KOPT-K1 (cell line): ENCODE measurements at regions not wholly inside any gene's neighbourhood (a gene's known extent, or its start where the extent isn't known, plus 50 kb on each side); places are given as distances from the start of the nearest gene placed in this dataset.

ENCODE experiments used
- H3K27ac ChIP-seq: fragments of 200-600 bp; sonication (generic); 2 replicates; pipeline ENCODE4 v1.5.1; 2016; ENCODE audit warnings: antibody characterized with exemption, mild to moderate bottlenecking, low read depth, low read length; ENCODE audit not compliant: poor library complexity, severe bottlenecking
- H3K36me3 ChIP-seq: fragments of 200-600 bp; sonication (generic); 2 replicates; pipeline ENCODE4 v1.5.1; 2017; ENCODE audit warnings: antibody characterized with exemption, mild to moderate bottlenecking, low read length, moderate library complexity; ENCODE audit not compliant: insufficient read depth
- H3K9me3 ChIP-seq: fragments of 200-600 bp; sonication (generic); 2 replicates; pipeline ENCODE4 v1.5.1; 2017; ENCODE audit warnings: antibody characterized with exemption, low read length, mild to moderate bottlenecking; ENCODE audit not compliant: insufficient read depth, poor library complexity, severe bottlenecking

- H3K36me3 ChIP-seq, result no peaks in the 10 kb centered on the region
- peak overlapping the region; percentile 61 for H3K27ac ChIP-seq
- no peaks in the 10 kb centered on the region for H3K9me3 ChIP-seq
Measured at GRCh38 chr6:25006565-25007001, 70.8 kb upstream of the RIPOR2 start.

- Histone ChIP-seq H3K9me3 (no peaks in the 10 kb centered on the region), H3K36me3 (no peaks in the 10 kb centered on the region), H3K27ac (peak overlapping the region; percentile 61)
Measured at GRCh38 chr6:25007269-25007699, 71.5 kb upstream of the RIPOR2 start.

GRCh38 chr6:25008707-25009392 is 73.1 kb upstream of the RIPOR2 start:
- no peaks in the 10 kb centered on the region for H3K9me3 ChIP-seq
- H3K27ac ChIP-seq, result peak overlapping the region; percentile 45
- no peaks in the 10 kb centered on the region for H3K36me3 ChIP-seq

- Histone ChIP-seq H3K27ac (peak overlapping the region; percentile 45), H3K36me3 (no peaks in the 10 kb centered on the region), H3K9me3 (no peaks in the 10 kb centered on the region)
Measured at GRCh38 chr6:25009393-25009710, 73.6 kb upstream of the RIPOR2 start.

GRCh38 chr6:25010176-25010575 is 74.4 kb upstream of the RIPOR2 start:
- H3K36me3 ChIP-seq, result peaks cover 3% of the 10 kb centered on the region
- no peaks in the 10 kb centered on the region for H3K9me3 ChIP-seq
- peak overlapping the region; percentile 7 for H3K27ac ChIP-seq

- Histone ChIP-seq H3K36me3 (peaks cover 9% of the 10 kb centered on the region), H3K9me3 (no peaks in the 10 kb centered on the region), H3K27ac (no peak overlapping the region)
Measured at GRCh38 chr6:25010902-25011625, 75.3 kb upstream of the RIPOR2 start.

GRCh38 chr6:25012657-25013056 is 76.9 kb upstream of the RIPOR2 start:
- no peak overlapping the region for H3K27ac ChIP-seq
- no peaks in the 10 kb centered on the region for H3K9me3 ChIP-seq
- peaks cover 9% of the 10 kb centered on the region for H3K36me3 ChIP-seq

- peaks cover 9% of the 10 kb centered on the region for H3K36me3 ChIP-seq
- no peak overlapping the region for H3K27ac ChIP-seq
- H3K9me3 ChIP-seq, result no peaks in the 10 kb centered on the region
Measured at GRCh38 chr6:25013246-25013645, 77.5 kb upstream of the RIPOR2 start.

- no peak overlapping the region for H3K27ac ChIP-seq
- no peaks in the 10 kb centered on the region for H3K9me3 ChIP-seq
- H3K36me3 ChIP-seq, result peaks cover 9% of the 10 kb centered on the region
Measured at GRCh38 chr6:25014369-25014768, 78.6 kb upstream of the RIPOR2 start.

GRCh38 chr6:25014791-25015560 is 79.2 kb upstream of the RIPOR2 start:
- Histone ChIP-seq H3K27ac (no peak overlapping the region), H3K36me3 (peaks cover 9% of the 10 kb centered on the region), H3K9me3 (no peaks in the 10 kb centered on the region)

- H3K36me3 ChIP-seq, result peaks cover 9% of the 10 kb centered on the region
- H3K9me3 ChIP-seq, result no peaks in the 10 kb centered on the region
- H3K27ac ChIP-seq, result no peak overlapping the region
Measured at GRCh38 chr6:25016014-25016720, 80.4 kb upstream of the RIPOR2 start.

- no peaks in the 10 kb centered on the region for H3K9me3 ChIP-seq
- H3K36me3 ChIP-seq, result peaks cover 9% of the 10 kb centered on the region
- no peak overlapping the region for H3K27ac ChIP-seq
Measured at GRCh38 chr6:25017486-25017885, 81.7 kb upstream of the RIPOR2 start.

GRCh38 chr6:25017932-25018567 is 82.3 kb upstream of the RIPOR2 start:
- H3K36me3 ChIP-seq, result peaks cover 10% of the 10 kb centered on the region
- H3K9me3 ChIP-seq, result no peaks in the 10 kb centered on the region
- no peak overlapping the region for H3K27ac ChIP-seq

GRCh38 chr6:25018568-25018954 is 82.8 kb upstream of the RIPOR2 start:
- no peaks in the 10 kb centered on the region for H3K9me3 ChIP-seq
- H3K36me3 ChIP-seq, result peaks cover 15% of the 10 kb centered on the region
- no peak overlapping the region for H3K27ac ChIP-seq
